ENCODE measurements at regions not wholly inside any gene's neighbourhood (a gene's known extent, or its start where the extent isn't known, plus 50 kb on each side); places are given as distances from the start of the nearest gene placed in this dataset.
A peak's percentile ranks its signal among the peaks of the same experiment; 100 is the strongest.

DNA sequence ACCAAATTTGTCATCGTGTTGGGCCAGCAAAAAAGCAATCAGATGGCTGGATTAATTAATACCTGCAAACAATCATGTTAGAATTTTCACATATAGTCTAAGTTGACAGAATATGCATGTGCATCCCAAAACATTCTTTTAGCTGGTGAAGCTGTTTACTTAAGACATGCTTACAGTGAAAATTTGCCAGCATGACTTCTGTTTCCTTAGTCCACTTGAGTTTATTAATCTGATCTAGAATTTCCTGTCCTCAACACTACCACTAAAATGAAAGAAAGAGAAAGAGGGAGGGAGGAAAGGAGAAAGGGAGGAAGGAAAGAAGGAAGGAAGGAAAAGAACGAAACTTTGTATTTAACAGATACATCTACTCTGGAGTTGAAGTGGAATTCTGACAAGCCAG is 2109.9 kb upstream of the PIK3C3 start (continued):
- TF ChIP-seq, protein P1, sequence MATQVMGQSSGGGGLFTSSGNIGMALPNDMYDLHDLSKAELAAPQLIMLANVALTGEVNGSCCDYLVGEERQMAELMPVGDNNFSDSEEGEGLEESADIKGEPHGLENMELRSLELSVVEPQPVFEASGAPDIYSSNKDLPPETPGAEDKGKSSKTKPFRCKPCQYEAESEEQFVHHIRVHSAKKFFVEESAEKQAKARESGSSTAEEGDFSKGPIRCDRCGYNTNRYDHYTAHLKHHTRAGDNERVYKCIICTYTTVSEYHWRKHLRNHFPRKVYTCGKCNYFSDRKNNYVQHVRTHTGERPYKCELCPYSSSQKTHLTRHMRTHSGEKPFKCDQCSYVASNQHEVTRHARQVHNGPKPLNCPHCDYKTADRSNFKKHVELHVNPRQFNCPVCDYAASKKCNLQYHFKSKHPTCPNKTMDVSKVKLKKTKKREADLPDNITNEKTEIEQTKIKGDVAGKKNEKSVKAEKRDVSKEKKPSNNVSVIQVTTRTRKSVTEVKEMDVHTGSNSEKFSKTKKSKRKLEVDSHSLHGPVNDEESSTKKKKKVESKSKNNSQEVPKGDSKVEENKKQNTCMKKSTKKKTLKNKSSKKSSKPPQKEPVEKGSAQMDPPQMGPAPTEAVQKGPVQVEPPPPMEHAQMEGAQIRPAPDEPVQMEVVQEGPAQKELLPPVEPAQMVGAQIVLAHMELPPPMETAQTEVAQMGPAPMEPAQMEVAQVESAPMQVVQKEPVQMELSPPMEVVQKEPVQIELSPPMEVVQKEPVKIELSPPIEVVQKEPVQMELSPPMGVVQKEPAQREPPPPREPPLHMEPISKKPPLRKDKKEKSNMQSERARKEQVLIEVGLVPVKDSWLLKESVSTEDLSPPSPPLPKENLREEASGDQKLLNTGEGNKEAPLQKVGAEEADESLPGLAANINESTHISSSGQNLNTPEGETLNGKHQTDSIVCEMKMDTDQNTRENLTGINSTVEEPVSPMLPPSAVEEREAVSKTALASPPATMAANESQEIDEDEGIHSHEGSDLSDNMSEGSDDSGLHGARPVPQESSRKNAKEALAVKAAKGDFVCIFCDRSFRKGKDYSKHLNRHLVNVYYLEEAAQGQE (IDR thresholded peaks at IDR 0.05; ENCODE audit: unreplicated experiment): no peak

DNA sequence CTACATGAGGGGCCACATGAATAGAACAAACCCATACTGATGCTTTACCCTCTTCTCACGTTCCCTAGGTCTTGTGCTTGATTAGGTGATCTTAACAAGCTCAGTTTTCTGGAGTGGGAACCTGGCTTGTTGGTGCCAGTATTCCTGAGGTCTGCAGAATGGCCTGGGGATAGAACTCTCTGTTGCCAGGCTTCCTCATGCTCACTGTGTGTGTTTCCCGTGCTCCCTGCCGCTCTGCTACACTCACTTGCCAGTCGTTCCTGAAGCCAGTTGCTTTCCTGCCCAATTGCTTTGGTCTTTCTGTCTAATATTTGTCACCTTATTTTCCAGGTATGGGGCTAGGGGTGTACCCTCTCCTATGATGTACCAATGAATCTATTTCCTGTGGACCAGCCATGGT is 2111.5 kb upstream of the PIK3C3 start:
- no peaks in the 10 kb centered on the region for H3K9me3 Mint-ChIP-seq
- H3K4me1 ChIP-seq (ENCODE audit: insufficient read depth): peaks cover 8% of the 10 kb centered on the region
- H3K27ac Mint-ChIP-seq: no peak overlapping the region
- no peak overlapping the region for H3K27ac ChIP-seq (ENCODE audit: low read depth)
- DNase-seq (ENCODE audit: low spot score): no peak
- peaks cover 15% of the 10 kb centered on the region for H3K27me3 Mint-ChIP-seq (ENCODE audit: insufficient read depth, low read depth, poor library complexity)
- H3K9me2 ChIP-seq (ENCODE audit: insufficient read depth): no peaks in the 10 kb centered on the region
- H2AFZ ChIP-seq: no peak overlapping the region
- no peak overlapping the region for H3K4me3 ChIP-seq
- H3K79me2 ChIP-seq (replicated peaks; ENCODE audit: insufficient read depth): no peaks in the 10 kb centered on the region
- peak overlapping the region; percentile 94; the same call in 1 of the 2 replicates for H3K4me2 ChIP-seq
- H3K27me3 ChIP-seq (ENCODE audit: insufficient read depth): peaks cover 22% of the 10 kb centered on the region
- peaks cover 21% of the 10 kb centered on the region for H3K4me1 Mint-ChIP-seq
- H3F3A ChIP-seq (replicated peaks; ENCODE audit: low read depth): no peaks in the 10 kb centered on the region
- no peaks in the 10 kb centered on the region for H3K36me3 Mint-ChIP-seq (ENCODE audit: low read depth)
- H3K36me3 ChIP-seq (ENCODE audit: insufficient read depth): no peaks in the 10 kb centered on the region
- TF ChIP-seq JUNB (IDR thresholded peaks at IDR 0.05; ENCODE audit: unreplicated experiment) (no peak), STAT1 (IDR thresholded peaks at IDR 0.05; ENCODE audit: unreplicated experiment) (no peak), POLR2AphosphoS5 (IDR thresholded peaks at IDR 0.05; ENCODE audit: low read depth) (no peak), EZH2phosphoT487 (IDR thresholded peaks at IDR 0.05; ENCODE audit: unreplicated experiment) (no peak)
- TF ChIP-seq, protein P1 (IDR thresholded peaks at IDR 0.05; ENCODE audit: unreplicated experiment): no peak
- TF ChIP-seq, protein P2, sequence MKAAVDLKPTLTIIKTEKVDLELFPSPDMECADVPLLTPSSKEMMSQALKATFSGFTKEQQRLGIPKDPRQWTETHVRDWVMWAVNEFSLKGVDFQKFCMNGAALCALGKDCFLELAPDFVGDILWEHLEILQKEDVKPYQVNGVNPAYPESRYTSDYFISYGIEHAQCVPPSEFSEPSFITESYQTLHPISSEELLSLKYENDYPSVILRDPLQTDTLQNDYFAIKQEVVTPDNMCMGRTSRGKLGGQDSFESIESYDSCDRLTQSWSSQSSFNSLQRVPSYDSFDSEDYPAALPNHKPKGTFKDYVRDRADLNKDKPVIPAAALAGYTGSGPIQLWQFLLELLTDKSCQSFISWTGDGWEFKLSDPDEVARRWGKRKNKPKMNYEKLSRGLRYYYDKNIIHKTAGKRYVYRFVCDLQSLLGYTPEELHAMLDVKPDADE (IDR thresholded peaks at IDR 0.05): no peak
- TF ChIP-seq, protein P3, sequence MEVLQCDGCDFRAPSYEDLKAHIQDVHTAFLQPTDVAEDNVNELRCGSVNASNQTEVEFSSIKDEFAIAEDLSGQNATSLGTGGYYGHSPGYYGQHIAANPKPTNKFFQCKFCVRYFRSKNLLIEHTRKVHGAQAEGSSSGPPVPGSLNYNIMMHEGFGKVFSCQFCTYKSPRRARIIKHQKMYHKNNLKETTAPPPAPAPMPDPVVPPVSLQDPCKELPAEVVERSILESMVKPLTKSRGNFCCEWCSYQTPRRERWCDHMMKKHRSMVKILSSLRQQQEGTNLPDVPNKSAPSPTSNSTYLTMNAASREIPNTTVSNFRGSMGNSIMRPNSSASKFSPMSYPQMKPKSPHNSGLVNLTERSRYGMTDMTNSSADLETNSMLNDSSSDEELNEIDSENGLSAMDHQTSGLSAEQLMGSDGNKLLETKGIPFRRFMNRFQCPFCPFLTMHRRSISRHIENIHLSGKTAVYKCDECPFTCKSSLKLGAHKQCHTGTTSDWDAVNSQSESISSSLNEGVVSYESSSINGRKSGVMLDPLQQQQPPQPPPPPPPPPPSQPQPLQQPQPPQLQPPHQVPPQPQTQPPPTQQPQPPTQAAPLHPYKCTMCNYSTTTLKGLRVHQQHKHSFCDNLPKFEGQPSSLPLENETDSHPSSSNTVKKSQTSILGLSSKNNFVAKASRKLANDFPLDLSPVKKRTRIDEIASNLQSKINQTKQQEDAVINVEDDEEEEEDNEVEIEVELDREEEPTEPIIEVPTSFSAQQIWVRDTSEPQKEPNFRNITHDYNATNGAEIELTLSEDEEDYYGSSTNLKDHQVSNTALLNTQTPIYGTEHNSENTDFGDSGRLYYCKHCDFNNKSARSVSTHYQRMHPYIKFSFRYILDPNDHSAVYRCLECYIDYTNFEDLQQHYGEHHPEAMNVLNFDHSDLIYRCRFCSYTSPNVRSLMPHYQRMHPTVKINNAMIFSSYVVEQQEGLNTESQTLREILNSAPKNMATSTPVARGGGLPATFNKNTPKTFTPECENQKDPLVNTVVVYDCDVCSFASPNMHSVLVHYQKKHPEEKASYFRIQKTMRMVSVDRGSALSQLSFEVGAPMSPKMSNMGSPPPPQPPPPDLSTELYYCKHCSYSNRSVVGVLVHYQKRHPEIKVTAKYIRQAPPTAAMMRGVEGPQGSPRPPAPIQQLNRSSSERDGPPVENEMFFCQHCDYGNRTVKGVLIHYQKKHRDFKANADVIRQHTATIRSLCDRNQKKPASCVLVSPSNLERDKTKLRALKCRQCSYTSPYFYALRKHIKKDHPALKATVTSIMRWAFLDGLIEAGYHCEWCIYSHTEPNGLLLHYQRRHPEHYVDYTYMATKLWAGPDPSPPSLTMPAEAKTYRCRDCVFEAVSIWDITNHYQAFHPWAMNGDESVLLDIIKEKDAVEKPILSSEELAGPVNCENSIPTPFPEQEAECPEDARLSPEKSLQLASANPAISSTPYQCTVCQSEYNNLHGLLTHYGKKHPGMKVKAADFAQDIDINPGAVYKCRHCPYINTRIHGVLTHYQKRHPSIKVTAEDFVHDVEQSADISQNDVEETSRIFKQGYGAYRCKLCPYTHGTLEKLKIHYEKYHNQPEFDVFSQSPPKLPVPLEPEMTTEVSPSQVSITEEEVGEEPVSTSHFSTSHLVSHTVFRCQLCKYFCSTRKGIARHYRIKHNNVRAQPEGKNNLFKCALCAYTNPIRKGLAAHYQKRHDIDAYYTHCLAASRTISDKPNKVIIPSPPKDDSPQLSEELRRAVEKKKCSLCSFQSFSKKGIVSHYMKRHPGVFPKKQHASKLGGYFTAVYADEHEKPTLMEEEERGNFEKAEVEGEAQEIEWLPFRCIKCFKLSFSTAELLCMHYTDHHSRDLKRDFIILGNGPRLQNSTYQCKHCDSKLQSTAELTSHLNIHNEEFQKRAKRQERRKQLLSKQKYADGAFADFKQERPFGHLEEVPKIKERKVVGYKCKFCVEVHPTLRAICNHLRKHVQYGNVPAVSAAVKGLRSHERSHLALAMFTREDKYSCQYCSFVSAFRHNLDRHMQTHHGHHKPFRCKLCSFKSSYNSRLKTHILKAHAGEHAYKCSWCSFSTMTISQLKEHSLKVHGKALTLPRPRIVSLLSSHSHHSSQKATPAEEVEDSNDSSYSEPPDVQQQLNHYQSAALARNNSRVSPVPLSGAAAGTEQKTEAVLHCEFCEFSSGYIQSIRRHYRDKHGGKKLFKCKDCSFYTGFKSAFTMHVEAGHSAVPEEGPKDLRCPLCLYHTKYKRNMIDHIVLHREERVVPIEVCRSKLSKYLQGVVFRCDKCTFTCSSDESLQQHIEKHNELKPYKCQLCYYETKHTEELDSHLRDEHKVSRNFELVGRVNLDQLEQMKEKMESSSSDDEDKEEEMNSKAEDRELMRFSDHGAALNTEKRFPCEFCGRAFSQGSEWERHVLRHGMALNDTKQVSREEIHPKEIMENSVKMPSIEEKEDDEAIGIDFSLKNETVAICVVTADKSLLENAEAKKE (CRISPR knock-in tag; IDR thresholded peaks at IDR 0.05): no peak
- no peak overlapping the region for H3K4me3 Mint-ChIP-seq
- H4K20me1 ChIP-seq (replicated peaks; ENCODE audit: insufficient read depth): no peaks in the 10 kb centered on the region
- no peak for ATAC-seq

All from GM23338 (cell line).